BLaER1 (cell line): ENCODE measurements at regions not wholly inside any gene's neighbourhood (a gene's known extent, or its start where the extent isn't known, plus 50 kb on each side); places are given as distances from the start of the nearest gene placed in this dataset.
A peak's percentile ranks its signal among the peaks of the same experiment; 100 is the strongest.

Experiments used
- H3K27ac ChIP-seq: shearing (Covaris generic); formaldehyde crosslinking; 2 replicates; pipeline ENCODE4 v1.8.1; 2022
- H3K27me3 ChIP-seq: shearing (Covaris generic); formaldehyde crosslinking; 2 replicates; pipeline ENCODE4 v1.8.1; 2022
- H3K36me3 ChIP-seq: shearing (Covaris generic); formaldehyde crosslinking; 2 replicates; pipeline ENCODE4 v1.8.1; 2022
- H3K4me1 ChIP-seq: shearing (Covaris generic); formaldehyde crosslinking; 2 replicates; pipeline ENCODE4 v1.8.1; 2022
- H3K4me2 ChIP-seq: shearing (Covaris generic); formaldehyde crosslinking; 2 replicates; pipeline ENCODE4 v1.8.1; 2022
- H3K4me3 ChIP-seq: shearing (Covaris generic); formaldehyde crosslinking; 2 replicates; pipeline ENCODE4 v1.8.1; 2022
- H3K9ac ChIP-seq: shearing (Covaris generic); formaldehyde crosslinking; 2 replicates; pipeline ENCODE4 v1.8.1; 2022
- H3K9me3 ChIP-seq: shearing (Covaris generic); formaldehyde crosslinking; 2 replicates; pipeline ENCODE4 v1.8.1; 2022
- H4K20me1 ChIP-seq: shearing (Covaris generic); formaldehyde crosslinking; 2 replicates; pipeline ENCODE4 v1.8.1; 2022
- Cebpa-rat ChIP-seq: shearing (Covaris generic); IDR thresholded peaks from 2 replicates; pipeline ENCODE4 v1.8.1; 2022

GRCh38 chr2:52959801-52960200 lies 807.8 kb upstream of the CHAC2 start:
- Histone ChIP-seq H3K36me3 (no peaks in the 10 kb centered on the region), H3K9me3 (no peaks in the 10 kb centered on the region), H3K4me3 (no peak overlapping the region), H3K4me2 (no peak overlapping the region), H4K20me1 (no peaks in the 10 kb centered on the region), H3K27me3 (no peaks in the 10 kb centered on the region), H3K9ac (no peak overlapping the region), H3K4me1 (no peaks in the 10 kb centered on the region), H3K27ac (no peak overlapping the region)
- no peak for TF ChIP-seq Cebpa-rat

GRCh38 chr2:52956766-52957165 lies 810.8 kb upstream of the CHAC2 start:
- no peaks in the 10 kb centered on the region for H4K20me1 ChIP-seq
- no peak overlapping the region for H3K9ac ChIP-seq
- no peaks in the 10 kb centered on the region for H3K9me3 ChIP-seq
- no peak overlapping the region for H3K4me3 ChIP-seq
- TF ChIP-seq Cebpa-rat: no peak
- no peak overlapping the region for H3K4me2 ChIP-seq
- H3K36me3 ChIP-seq: no peaks in the 10 kb centered on the region
- H3K27ac ChIP-seq: no peak overlapping the region
- H3K4me1 ChIP-seq: no peaks in the 10 kb centered on the region
- no peaks in the 10 kb centered on the region for H3K27me3 ChIP-seq

GRCh38 chr2:52956118-52956517 lies 811.5 kb upstream of the CHAC2 start:
- Histone ChIP-seq H3K4me1 (no peaks in the 10 kb centered on the region), H3K4me2 (no peak overlapping the region), H3K9me3 (no peaks in the 10 kb centered on the region)

GRCh38 chr2:52955079-52955478 lies 812.5 kb upstream of the CHAC2 start:
- Histone ChIP-seq H3K4me2 (no peak overlapping the region), H4K20me1 (no peaks in the 10 kb centered on the region), H3K9me3 (0 out of 2 replicates have a peak, but pooled peaks cover 1% of the 10 kb centered on the region), H3K9ac (no peak overlapping the region), H3K36me3 (no peaks in the 10 kb centered on the region), H3K4me1 (peaks cover 3% of the 10 kb centered on the region; the same call in 1 of the 2 replicates), H3K27me3 (no peaks in the 10 kb centered on the region), H3K27ac (no peak overlapping the region), H3K4me3 (no peak overlapping the region)
- TF ChIP-seq Cebpa-rat: no peak

More at GRCh38 chr2:52956118-52956517, 811.5 kb upstream of the CHAC2 start:
- no peaks in the 10 kb centered on the region for H3K36me3 ChIP-seq
- H3K27ac ChIP-seq: no peak overlapping the region
- H3K27me3 ChIP-seq: no peaks in the 10 kb centered on the region
- no peak overlapping the region for H3K4me3 ChIP-seq
- H4K20me1 ChIP-seq: no peaks in the 10 kb centered on the region
- no peak overlapping the region for H3K9ac ChIP-seq
- TF ChIP-seq Cebpa-rat: no peak

- no peak overlapping the region for H3K27ac ChIP-seq
- no peaks in the 10 kb centered on the region for H3K27me3 ChIP-seq
- no peaks in the 10 kb centered on the region for H4K20me1 ChIP-seq
- H3K4me3 ChIP-seq: no peak overlapping the region
- no peak for TF ChIP-seq Cebpa-rat
- no peak overlapping the region for H3K9ac ChIP-seq
- no peaks in the 10 kb centered on the region for H3K9me3 ChIP-seq
- H3K36me3 ChIP-seq: no peaks in the 10 kb centered on the region
- no peaks in the 10 kb centered on the region for H3K4me1 ChIP-seq
- H3K4me2 ChIP-seq: no peak overlapping the region
These were observed 827.5 kb upstream of the CHAC2 start for GRCh38 chr2:52940101-52940500.

- no peaks in the 10 kb centered on the region for H3K27me3 ChIP-seq
- no peak overlapping the region for H3K4me3 ChIP-seq
- H3K27ac ChIP-seq: no peak overlapping the region
- H3K4me2 ChIP-seq: no peak overlapping the region
- no peaks in the 10 kb centered on the region for H3K4me1 ChIP-seq
- H3K9ac ChIP-seq: no peak overlapping the region
- no peaks in the 10 kb centered on the region for H3K36me3 ChIP-seq
- TF ChIP-seq Cebpa-rat: no peak
- H3K9me3 ChIP-seq: no peaks in the 10 kb centered on the region
- H4K20me1 ChIP-seq: no peaks in the 10 kb centered on the region
These were observed 828.4 kb upstream of the CHAC2 start for GRCh38 chr2:52939250-52939649.

- no peaks in the 10 kb centered on the region for H4K20me1 ChIP-seq
- TF ChIP-seq Cebpa-rat: no peak
- H3K9ac ChIP-seq: no peak overlapping the region
- no peaks in the 10 kb centered on the region for H3K9me3 ChIP-seq
- no peaks in the 10 kb centered on the region for H3K36me3 ChIP-seq
- H3K4me2 ChIP-seq: no peak overlapping the region
- no peak overlapping the region for H3K4me3 ChIP-seq
- no peak overlapping the region for H3K27ac ChIP-seq
- no peaks in the 10 kb centered on the region for H3K27me3 ChIP-seq
- H3K4me1 ChIP-seq: no peaks in the 10 kb centered on the region
These were observed 831.6 kb upstream of the CHAC2 start for GRCh38 chr2:52936029-52936428.

- H3K36me3 ChIP-seq: no peaks in the 10 kb centered on the region
- no peak overlapping the region for H3K9ac ChIP-seq
- no peaks in the 10 kb centered on the region for H3K4me1 ChIP-seq
- no peak overlapping the region for H3K27ac ChIP-seq
- no peaks in the 10 kb centered on the region for H3K27me3 ChIP-seq
- H3K9me3 ChIP-seq: no peaks in the 10 kb centered on the region
- no peak for TF ChIP-seq Cebpa-rat
- no peak overlapping the region for H3K4me3 ChIP-seq
- peak overlapping the region; percentile 35 for H3K4me2 ChIP-seq
- no peaks in the 10 kb centered on the region for H4K20me1 ChIP-seq
These were observed 832.5 kb upstream of the CHAC2 start for GRCh38 chr2:52934920-52935640.

GRCh38 chr2:52934323-52934898 lies 833.2 kb upstream of the CHAC2 start:
- TF ChIP-seq Cebpa-rat: no peak
- Histone ChIP-seq H3K4me3 (no peak overlapping the region), H3K27me3 (no peaks in the 10 kb centered on the region), H4K20me1 (no peaks in the 10 kb centered on the region), H3K27ac (no peak overlapping the region), H3K4me2 (no peak overlapping the region), H3K9me3 (peaks cover 5% of the 10 kb centered on the region), H3K9ac (no peak overlapping the region), H3K4me1 (no peaks in the 10 kb centered on the region), H3K36me3 (no peaks in the 10 kb centered on the region)

- no peaks in the 10 kb centered on the region for H3K4me1 ChIP-seq
- no peak for TF ChIP-seq Cebpa-rat
- no peak overlapping the region for H3K27ac ChIP-seq
- no peaks in the 10 kb centered on the region for H4K20me1 ChIP-seq
- H3K27me3 ChIP-seq: no peaks in the 10 kb centered on the region
- peaks cover 11% of the 10 kb centered on the region for H3K9me3 ChIP-seq
- H3K4me2 ChIP-seq: no peak overlapping the region
- no peak overlapping the region for H3K9ac ChIP-seq
- no peak overlapping the region for H3K4me3 ChIP-seq
- H3K36me3 ChIP-seq: no peaks in the 10 kb centered on the region
These were observed 833.7 kb upstream of the CHAC2 start for GRCh38 chr2:52933878-52934277.
